ENCODE measurements at regions not wholly inside any gene's neighbourhood (a gene's known extent, or its start where the extent isn't known, plus 50 kb on each side); places are given as distances from the start of the nearest gene placed in this dataset.

DNA sequence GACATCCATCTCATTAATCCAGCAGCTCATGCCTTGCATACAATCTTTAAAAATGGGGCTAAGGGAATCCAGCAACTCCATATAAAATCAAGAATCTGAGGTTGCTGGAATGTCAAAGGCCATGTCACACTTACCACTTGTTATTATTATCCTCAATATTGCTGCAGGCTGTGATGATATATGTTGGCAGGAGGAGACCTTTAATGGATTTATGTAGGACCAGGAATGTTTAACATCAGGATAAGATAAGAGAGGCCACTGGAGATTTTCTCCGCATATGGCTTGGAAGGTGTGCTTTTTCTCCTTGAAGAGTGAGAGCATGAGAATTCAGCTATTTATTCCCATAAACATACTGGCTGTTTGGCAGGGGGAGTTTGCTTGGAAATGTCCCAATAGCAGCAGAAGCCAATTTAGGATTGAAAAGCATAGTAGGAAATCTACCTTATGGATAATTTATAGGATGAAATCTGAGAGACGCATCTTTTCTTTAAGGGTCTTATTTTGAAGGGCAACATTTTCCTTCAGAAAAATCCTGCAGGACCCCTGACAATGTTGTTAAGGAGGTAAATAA, 481.4 kb downstream of the AGTPBP1 start:
- no peak for DNase-seq (ENCODE audit: low read depth)

DNA sequence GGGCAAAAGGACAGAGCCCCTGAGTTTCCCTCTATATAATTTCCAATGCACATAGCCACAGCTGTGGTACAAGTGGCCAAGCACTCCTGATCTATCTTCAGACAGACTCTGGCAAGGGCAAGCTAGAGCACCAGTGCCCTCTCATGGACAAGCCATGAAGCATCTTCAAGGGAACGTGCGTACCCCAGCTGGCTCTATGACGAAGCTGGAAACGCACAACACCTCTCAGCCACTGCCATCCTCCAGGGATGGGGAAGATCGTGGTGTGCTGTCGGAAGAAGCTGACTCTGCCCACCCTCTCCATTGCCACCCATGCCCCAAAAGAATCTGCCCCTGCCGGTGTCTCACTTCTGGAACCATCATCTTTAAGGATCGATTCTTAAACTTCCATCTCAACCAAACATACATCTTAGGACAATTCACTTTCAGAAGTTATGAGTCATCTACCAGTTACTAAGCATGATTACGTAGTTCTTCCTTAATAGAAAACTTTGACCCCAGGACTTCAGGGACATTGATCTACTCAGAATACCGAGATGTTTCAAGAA, 482.9 kb downstream of the AGTPBP1 start:
- DNase-seq (ENCODE audit: low read depth), result no peak

DNA sequence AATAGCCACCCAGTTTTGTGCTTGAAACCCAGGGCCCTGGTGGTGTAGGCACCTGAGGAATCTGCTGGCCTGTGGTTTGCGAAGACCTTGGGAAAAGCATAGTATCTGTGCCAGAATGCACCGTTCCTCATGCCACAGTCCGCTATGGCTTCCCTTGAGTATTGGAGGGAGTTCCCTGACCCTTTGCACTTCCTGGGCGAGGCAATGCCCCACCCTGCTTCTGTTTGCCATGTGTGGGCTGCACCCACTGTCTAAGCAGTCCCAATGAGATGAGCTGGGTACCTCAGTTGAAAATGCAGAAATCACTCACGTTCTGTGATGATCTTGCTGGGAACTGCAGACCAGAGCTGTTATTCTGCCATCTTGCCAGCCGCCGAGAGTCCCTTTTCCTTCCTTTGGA, 483.5 kb downstream of the AGTPBP1 start:
- no peak for DNase-seq (ENCODE audit: low read depth)

DNA sequence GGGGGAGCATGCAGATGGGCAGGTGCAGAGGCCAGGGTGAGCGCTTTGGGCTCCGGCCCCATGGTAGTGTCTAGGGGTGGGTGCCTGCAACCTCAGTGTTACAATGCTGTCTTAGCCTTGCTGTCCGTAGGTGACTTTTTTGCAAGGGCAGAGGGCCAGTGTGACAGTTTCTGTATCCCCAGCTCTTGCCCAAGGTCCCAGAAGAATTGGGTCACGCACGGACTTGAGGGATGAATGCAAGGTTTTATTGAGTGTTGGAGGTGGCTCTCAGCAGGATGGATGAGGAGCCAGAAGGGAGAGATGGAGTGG, 492.5 kb downstream of the AGTPBP1 start:
- no peak for DNase-seq (ENCODE audit: low read depth)

DNA sequence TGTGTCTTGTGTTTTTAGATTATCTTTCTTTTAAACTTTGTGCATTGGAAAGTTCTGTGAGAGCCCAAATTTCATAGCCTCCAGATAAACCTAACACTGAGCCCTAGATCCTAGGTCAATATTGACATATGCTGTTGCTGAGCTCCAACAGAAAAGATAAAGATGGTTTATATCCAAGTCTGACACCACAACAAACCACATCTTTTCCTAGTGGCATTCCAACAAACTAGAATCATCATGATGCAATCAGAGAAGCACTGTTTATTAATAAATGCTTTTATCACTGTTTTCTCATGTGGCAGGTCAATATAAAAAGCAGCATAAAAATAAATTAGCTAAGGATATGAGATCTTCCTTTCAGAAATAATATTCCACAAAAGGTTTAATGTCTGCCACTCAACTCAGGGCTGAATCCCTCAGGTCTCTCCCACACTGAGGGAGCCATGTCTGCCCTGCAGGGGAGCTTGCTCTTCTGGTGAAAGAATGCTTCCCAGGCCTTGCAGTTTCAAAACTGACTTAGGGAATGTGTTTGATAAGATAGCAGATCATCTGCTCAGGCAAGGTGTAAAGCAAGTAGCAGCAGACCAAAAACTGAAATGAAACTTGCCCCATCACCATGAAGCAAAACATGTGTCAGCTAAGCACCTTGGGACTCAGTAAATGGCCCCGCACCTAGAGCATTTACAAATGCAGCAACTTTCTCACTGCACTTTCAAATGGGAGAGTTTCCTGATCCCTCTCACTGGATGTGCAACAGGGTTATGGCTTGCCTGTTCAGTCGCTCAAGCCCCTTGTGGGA, 493.0 kb downstream of the AGTPBP1 start:
- DNase-seq (ENCODE audit: low read depth), result no peak

DNA sequence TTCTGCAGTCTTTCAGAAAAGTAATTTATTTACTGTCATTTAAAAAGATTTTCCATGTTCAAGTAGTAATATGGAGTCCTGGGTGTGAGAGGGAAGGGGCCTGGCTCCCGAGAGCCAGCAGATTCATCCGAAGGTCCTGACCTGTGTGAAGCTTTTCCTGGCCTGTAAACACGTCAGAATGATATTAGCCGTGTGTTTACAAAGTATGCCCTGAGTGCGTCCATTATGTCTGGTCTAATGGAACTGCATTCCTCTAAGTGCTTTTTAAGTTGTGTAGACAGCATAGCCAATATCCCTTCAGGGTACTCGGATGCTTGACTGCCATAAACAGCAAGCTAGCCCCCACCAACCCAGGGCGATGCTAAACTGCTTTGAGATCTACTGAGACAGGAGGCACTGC, 495.2 kb downstream of the AGTPBP1 start:
- no peak for DNase-seq (ENCODE audit: low read depth)

DNA sequence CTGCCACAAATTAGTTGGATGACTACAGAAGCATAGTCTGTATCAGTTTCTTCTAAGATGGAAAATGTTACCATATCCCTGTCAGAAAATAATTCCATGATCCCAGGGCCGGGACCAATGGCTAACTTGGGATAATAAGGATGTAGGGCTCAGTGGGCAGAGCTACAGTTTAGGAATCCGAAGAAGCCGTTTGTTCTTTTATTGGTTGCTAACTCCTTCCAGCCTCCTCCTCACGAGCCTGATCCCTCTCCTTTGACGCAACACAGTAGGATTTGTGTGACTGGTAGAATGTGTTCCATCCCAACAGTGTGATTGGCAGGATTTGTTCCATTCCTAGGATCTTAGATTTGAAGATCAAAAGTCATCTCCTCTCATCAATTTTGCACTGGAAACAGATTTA, 496.9 kb downstream of the AGTPBP1 start:
- no peak for DNase-seq (ENCODE audit: low read depth)

DNA sequence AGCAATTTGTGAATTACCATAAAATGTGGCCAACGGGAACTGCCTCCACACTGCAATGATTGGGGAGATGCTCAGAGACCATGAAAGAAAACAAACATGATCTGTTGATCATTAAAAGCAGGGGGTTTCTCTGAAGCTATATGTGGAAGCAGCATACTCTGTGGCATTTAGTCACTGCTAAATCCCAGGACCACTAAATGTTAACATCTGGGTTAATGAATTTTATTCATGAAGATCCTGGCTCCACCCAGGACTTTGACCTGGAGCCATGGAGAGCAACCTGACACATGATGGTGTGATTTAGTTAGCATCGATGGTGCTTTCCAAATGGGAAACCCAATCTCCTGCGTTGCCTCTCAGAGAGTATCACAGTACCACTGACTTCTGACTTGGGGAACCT, 497.8 kb downstream of the AGTPBP1 start:
- DNase-seq (ENCODE audit: low read depth), result no peak

DNA sequence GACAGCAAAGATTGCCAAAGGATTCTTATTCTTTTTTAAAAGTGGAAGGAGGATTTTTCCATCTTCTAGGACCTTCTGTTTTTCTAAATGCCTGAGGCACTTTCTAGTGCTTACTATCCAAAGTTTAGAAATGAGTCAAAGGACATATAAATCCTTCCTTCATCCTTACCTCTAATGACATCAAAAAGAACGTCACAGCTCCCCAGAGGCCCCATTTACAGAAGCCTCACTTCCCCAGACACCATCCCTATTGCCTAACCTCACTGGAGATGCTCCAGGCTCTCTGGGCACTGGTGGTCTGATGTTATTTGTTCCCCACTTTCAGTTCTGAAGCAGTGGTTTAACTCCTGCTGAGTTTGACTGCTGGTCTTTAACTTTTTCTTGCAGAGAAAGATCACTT, 504.3 kb downstream of the AGTPBP1 start:
- no peak for DNase-seq (ENCODE audit: low read depth)

DNA sequence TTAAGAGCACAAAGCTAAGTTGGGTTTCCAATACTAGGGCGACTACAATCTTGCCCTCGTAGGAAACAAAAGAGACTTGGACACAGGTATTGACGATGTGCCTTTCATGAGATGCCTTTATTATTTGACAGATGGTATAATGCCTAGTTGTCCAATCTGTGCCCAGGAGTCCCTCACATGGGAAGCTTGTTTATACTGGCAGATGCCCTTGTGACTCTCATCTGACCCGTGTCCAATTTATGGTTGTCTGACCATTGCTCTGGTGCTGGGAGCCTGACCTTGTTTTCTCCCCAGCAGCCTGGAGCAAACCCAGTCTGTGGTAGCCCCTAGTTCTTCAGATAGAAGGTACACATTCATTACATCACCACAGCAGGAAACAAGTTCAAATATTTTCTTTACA, 511.7 kb downstream of the AGTPBP1 start:
- no peak for DNase-seq (ENCODE audit: low read depth)

DNA sequence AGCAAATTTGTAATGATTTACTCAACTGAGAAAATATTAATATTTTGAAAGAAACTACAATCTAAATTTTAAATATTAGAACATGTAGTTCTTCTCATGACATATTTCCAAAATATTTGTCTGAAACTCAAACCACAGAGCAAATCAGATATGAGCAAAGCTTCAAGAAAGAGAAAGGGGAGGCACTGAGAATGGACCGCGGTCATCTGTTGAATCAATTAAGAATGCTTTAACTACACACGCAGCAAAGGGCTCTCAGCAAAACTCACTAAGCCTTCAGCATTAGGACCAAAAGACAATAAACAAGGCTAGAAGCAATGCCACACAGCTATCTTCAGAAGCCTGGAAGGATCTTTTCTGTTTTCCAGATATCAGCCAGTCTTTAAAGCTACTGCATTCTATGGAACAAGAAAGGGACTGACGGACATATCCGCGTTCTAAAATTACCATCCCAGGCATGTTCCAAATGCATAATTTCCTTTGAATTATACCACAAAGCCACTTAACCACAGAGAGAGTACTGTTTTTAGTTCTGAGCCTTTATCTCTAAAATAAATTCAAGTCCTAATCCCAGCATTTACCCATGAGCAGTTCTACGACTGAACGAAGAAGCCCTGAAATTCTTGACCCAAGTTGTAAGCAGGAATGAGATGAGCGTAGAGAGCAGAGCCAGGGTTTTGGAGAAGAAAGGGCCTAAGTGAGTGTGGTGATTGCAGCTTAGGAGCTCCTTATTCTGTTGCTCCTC, 513.5 kb downstream of the AGTPBP1 start:
- DNase-seq (ENCODE audit: low read depth), result no peak

DNA sequence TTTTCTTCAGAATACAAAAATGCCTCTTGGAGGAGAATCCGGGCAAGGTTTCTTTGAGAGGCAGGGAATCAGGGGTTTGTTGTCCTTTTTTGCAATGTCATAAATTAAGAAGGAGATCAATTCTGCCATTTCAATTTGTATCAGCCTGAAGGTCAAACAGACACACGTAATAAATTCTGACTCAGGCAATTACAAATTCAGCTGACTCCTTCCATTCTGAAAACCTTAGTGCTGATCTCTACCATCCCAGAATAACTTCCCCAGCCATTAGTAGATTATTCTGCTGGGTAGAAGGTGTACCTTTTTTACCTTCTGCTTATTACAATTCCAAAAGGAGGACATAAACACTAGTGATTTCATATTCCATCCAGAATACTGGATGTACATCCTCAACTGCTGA, 516.6 kb downstream of the AGTPBP1 start:
- no peak for DNase-seq (ENCODE audit: low read depth)

DNA sequence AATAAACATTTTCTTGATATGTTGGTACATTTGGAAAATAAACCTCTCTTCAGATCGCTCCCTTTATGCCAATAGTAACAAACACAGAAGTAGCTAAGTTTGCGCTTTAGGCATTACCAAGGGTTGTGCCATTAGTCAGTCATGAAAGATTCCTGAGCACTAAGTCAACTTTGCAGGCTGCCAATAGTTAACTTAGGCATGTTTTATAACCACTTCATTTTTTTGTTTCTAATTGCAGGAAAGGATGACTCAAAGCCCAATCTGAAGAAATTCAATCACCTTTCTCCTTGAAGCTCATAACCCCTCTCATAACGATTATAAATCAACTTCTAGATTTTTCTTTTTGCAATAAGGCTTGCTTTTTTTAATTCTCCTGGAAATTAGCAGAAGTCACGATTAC, 517.0 kb downstream of the AGTPBP1 start:
- DNase-seq (ENCODE audit: low read depth), result no peak

DNA sequence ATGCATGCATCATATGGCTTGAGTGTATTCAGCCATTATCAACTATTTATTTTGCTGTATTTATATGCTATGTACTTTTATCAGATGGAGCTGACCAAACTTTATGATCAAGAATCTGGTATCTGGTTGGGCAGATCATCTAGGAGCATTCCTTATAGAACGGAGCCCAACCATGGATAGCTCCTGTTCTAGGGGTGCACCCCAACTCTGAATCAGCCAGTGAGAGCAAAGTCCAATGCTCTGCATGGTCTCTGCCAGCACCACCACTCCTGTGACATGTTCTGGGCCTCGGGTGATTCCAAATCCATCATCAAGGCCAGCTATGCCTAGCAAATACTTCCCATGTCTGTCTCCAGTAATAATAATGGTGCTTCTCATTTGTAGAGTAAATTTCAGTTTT, 517.5 kb downstream of the AGTPBP1 start:
- no peak for DNase-seq (ENCODE audit: low read depth)

DNA sequence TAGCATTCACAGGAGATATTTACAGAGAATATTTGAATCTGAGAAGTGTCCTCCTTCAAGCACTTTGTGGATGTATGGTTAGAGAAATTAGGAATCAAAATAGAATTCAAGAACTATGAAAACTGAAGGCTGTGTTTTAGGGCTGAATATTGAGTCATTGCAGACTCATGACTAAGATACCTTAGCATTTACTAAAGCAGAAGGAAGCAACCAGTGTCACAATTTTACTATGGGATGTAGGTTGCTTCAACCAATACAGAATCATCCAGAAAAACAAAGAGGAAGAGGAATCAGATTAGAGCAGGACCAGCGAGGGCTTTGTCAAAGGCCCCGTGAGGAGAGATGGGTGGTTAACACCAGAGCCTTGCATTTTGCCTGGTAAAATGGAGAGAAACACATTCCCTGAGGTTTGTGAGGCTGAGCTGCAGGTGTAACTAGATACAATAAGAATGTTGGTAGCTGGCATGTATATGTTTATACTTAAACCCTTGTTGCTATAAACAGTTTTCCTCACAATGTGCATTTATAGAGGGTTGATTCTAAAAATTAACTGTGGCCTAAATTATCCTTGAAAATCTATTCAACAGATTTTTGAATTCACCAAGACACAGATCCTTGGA, 518.1 kb downstream of the AGTPBP1 start:
- DNase-seq (ENCODE audit: low read depth), result no peak

DNA sequence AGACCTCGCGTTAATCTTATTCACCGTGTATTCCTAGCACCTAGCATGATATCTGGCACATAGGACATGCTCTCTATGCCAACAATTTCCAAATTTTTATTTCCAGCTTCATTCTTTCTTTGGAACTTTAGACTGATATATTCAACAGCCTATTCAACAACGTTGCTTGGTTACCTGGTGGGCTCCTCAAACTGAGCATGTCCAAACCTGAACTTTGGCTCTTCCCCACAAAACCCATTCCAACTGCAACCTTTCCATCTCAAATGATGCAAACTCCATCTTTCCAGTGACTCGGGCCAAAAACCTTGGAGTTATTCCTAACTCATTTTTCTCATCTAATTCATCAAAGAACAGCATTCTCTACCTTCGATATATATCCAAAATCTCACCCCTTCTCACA, 525.2 kb downstream of the AGTPBP1 start:
- DNase-seq (ENCODE audit: low read depth), result no peak

DNA sequence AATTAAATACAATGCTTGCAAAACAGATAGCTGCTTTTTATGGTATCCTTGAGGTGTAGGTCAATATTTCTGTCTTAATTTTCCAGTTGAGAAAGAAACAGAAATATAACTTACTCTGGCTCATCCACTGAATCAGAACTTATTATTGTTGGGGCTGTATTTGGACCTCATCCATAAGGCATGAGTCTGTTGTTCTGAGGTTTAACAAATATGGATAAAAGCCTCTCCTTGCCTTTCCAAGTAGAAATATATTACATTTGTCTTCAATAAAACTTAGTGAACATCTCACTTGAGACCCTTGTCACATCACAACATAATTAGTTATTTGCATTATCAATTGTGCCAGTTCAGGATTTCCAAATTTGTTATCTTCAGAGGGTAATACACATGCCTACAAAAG, 525.8 kb downstream of the AGTPBP1 start:
- DNase-seq (ENCODE audit: low read depth), result no peak

DNA sequence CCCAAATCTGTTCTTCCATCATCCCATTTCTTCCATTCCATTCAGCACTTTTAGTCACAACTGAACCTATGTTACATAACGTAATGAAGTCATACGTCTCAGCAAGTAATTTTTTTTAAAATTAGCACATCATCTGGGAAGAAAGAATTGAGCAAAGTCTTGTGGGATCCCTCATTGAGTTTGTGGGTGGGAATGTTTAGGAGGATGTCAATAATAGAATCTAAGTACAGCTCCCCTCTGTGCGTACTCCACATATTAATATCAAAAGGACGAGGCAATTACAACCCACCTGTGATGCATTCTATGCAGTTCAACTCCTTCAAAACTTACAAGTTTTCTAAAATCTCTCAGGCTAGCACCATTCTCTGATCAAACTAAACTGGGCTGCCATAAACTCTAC, 526.3 kb downstream of the AGTPBP1 start:
- DNase-seq (ENCODE audit: low read depth), result no peak

DNA sequence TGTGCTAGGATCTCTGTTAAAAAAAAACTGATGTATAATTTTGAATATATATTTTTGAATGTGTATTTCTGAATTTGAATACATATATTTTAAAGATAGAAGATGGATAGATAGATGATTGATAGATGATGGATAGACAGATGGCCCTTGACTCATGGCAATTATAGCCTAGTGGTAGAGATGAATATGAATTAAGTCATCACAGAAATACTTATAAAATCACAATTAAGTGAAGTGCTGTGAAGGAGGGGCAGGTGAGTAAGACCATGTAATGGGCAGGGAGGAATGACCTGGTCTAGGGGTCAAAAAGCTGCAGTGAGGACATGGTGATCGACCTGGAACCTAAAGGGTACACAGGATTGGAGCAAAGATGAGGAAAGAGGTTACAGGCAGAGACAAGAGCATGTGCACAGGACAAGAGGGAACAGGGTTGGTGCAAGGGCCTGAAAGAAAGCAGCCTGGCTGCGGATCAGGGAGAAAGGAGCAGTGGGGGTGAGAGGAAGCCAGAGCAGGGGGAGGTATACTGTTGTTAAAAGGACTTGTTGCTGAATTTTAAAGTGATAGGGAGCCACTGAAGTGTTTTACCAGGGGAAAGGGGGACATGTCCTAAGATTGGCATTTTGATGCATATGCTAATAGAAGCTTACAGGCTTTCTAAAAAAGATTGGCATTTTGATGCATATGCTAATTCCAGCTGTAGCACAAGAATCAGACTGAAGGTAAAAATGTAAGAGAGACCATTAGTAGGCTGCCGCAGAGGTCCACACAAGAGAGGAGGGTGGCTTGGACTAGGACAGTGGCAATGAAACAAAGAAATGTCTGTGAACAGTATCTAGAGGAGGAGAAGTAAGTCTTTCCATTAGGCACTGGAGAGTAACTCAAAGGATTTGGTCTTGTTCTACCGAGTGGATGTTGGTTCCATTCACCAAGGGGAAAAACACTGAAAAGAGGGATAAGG, 527.8 kb downstream of the AGTPBP1 start:
- DNase-seq (ENCODE audit: low read depth), result no peak

DNA sequence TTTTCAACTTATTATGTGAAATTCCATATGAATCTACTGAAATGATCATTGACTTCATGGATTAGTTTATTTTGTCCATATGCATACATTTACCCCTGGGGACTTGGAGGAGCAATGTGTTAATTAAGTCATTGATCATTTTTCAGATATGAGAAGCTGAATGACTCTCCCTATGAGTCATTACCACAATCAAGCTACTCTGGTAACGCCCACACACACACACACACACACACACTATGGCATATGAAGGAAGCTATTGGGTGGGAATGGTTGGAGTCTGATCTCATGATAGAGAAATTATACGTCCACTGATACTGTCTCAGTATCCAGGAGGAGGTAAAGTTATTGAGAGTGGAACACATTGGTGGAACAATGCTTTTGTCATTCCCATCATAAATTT, 528.9 kb downstream of the AGTPBP1 start:
- no peak for DNase-seq (ENCODE audit: low read depth)

DNA sequence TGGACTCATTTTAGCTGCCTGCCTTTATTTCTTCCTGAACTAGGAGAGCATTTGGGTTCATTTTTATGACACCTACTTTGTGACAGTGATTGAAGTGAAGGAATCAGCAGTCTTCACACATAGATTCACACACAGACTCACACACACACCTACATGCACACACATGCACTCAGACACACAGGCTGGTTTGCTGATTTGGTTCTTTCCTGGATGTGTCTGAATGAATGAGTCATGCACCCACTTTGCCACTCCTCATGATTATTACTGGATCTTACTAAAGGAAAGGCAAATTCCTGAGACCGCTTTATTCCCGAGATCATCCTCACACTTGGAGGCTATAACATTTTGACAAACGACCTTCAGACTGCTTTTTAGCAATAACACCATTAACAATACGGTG, 529.5 kb downstream of the AGTPBP1 start:
- no peak for DNase-seq (ENCODE audit: low read depth)

DNA sequence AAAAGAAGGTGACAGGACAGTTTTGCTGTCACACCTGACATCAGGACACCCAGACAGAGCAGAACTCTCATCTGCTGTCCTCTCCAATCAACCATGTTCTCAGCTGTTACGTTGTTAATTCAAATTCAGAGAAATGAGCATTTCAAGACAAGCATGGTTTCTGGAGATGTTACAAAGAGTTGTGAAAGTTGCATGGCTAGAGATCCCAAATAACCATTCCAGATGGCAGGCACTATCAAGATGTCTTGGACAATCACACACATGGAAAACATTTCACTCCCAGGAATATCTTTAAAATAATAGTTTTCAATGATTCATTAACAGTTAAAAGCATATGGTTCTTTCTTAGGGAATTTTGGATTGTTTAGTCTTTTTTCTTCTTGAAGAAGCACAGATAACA, 533.1 kb downstream of the AGTPBP1 start:
- no peak for DNase-seq (ENCODE audit: low read depth)
